IMR-90 (cell line): ENCODE measurements at regions not wholly inside any gene's neighbourhood (a gene's known extent, or its start where the extent isn't known, plus 50 kb on each side); places are given as distances from the start of the nearest gene placed in this dataset.

Source experiments
- ATAC-seq: fragments of 200-7000 bp; cut with Tn5 transposase; 2 replicates; pipeline ENCODE4 v1.9.1; 2020; ENCODE audit warnings: low read depth, mild to moderate bottlenecking, moderate library complexity
- BruUV-seq: library from RNA; stranded (reverse); fragments of 400-500 nt; replicated peaks from 2 replicates; lab custom pipeline; 2021; lab: Mats Ljungman, UMichigan
- CTCF ChIA-PET: fragments of 300-600 bp; formaldehyde crosslinking; extraction: SDS; loops from one replicate; lab custom pipeline; 2021; ENCODE audit warnings: antibody characterized with exemption; lab: Yijun Ruan, JAX
- POLR2A ChIA-PET: fragments of 300-600 bp; sonication (Branson Sonifier 250); formaldehyde crosslinking; loops from one replicate; lab custom pipeline; 2022; ENCODE audit warnings: antibody characterized with exemption; ENCODE audit not compliant: unreplicated experiment; lab: Charles Lee
- DNase-seq: peaks from one replicate; pipeline ENCODE4 v3.0.0; 2013
- H2AFZ ChIP-seq: replicated peaks from 2 replicates; pipeline ENCODE3; 2013; ENCODE audit warnings: low read length, mild to moderate bottlenecking; ENCODE audit not compliant: poor library complexity
- H2AK5ac ChIP-seq: 2 replicates; pipeline ENCODE4 v1.6.1; 2013; ENCODE audit warnings: low read depth, low read length, inconsistent platforms
- H2AK9ac ChIP-seq: replicated peaks from 2 replicates; pipeline ENCODE3; 2013; ENCODE audit warnings: mild to moderate bottlenecking, low read depth, low read length, moderate library complexity; ENCODE audit not compliant: poor library complexity
- H2BK120ac ChIP-seq: 2 replicates; pipeline ENCODE4 v1.6.1; 2013; ENCODE audit warnings: low read depth, low read length, inconsistent platforms
- H2BK15ac ChIP-seq: 3 replicates; pipeline ENCODE4 v1.6.1; 2013; ENCODE audit warnings: low read depth, low read length, inconsistent platforms
- H2BK20ac ChIP-seq: 2 replicates; pipeline ENCODE4 v1.6.1; 2013; ENCODE audit warnings: low read depth, mild to moderate bottlenecking, inconsistent platforms, low read length, moderate library complexity
- H2BK5ac ChIP-seq: 2 replicates; pipeline ENCODE4 v1.6.1; 2013; ENCODE audit warnings: mild to moderate bottlenecking, low read depth, low read length, inconsistent platforms; ENCODE audit not compliant: poor library complexity, severe bottlenecking
- H3K14ac ChIP-seq: replicated peaks from 2 replicates; pipeline ENCODE4 v1.6.1; 2013; ENCODE audit warnings: low read depth, low read length, inconsistent platforms
- H3K18ac ChIP-seq: 2 replicates; pipeline ENCODE4 v1.6.1; 2013; ENCODE audit warnings: low read depth, low read length, control low read depth
- H3K23ac ChIP-seq: 2 replicates; pipeline ENCODE4 v1.6.1; 2013; ENCODE audit warnings: low read depth, low read length, inconsistent platforms
- H3K27ac ChIP-seq: 2 replicates; pipeline ENCODE4 v1.5.1; 2013; ENCODE audit warnings: mild to moderate bottlenecking, control low read depth, low read length; ENCODE audit not compliant: insufficient read depth
- H3K27me3 ChIP-seq: 2 replicates; pipeline ENCODE4 v1.6.1; 2013; ENCODE audit warnings: low read length; ENCODE audit not compliant: control insufficient read depth, insufficient read depth
- H3K36me3 ChIP-seq: 2 replicates; pipeline ENCODE4 v1.6.1; 2013; ENCODE audit warnings: low read length, mixed read lengths; ENCODE audit not compliant: control insufficient read depth, insufficient read depth
- H3K4ac ChIP-seq: 2 replicates; pipeline ENCODE4 v1.6.1; 2013; ENCODE audit warnings: low read depth, low read length, inconsistent platforms
- H3K4me1 ChIP-seq: 2 replicates; pipeline ENCODE4 v1.6.1; 2013; ENCODE audit warnings: low read length, mixed read lengths; ENCODE audit not compliant: control insufficient read depth, insufficient read depth
- H3K4me2 ChIP-seq: 2 replicates; pipeline ENCODE4 v1.6.1; 2013; ENCODE audit warnings: low read depth, mild to moderate bottlenecking, control low read depth, low read length, moderate library complexity
- H3K4me3 ChIP-seq: 2 replicates; pipeline ENCODE4 v1.5.1; 2013; ENCODE audit warnings: low read depth, mild to moderate bottlenecking, control low read depth, low read length, moderate library complexity; ENCODE audit not compliant: insufficient read depth
- H3K56ac ChIP-seq: 2 replicates; pipeline ENCODE4 v1.6.1; 2013; ENCODE audit warnings: low read length, inconsistent platforms; ENCODE audit not compliant: insufficient read depth; ENCODE audit errors: extremely low read depth
- H3K79me1 ChIP-seq, 2 experiments: 2 replicates each; pipeline ENCODE4 v1.6.1; 2013; ENCODE audit warnings: low read length in 2 of 2, inconsistent platforms in 1 of 2, low read depth in 1 of 2
- H3K9ac ChIP-seq: 2 replicates; pipeline ENCODE4 v1.6.1; 2013; ENCODE audit warnings: low read depth, low read length, control low read depth
- H3K9me1 ChIP-seq: 2 replicates; pipeline ENCODE4 v1.6.1; 2013; ENCODE audit warnings: low read length, inconsistent platforms; ENCODE audit not compliant: insufficient read depth
- H3K9me3 ChIP-seq: 2 replicates; pipeline ENCODE4 v1.6.1; 2013; ENCODE audit warnings: low read length; ENCODE audit not compliant: control insufficient read depth, insufficient read depth
- H4K20me1 ChIP-seq: 2 replicates; pipeline ENCODE4 v1.6.1; 2013; ENCODE audit warnings: low read length, inconsistent platforms; ENCODE audit not compliant: insufficient read depth
- H4K5ac ChIP-seq: 2 replicates; pipeline ENCODE4 v1.6.1; 2013; ENCODE audit warnings: mild to moderate bottlenecking, low read depth, low read length, control low read depth
- H4K8ac ChIP-seq, 2 experiments: 2 replicates each; pipeline ENCODE4 v1.6.1; 2013; ENCODE audit warnings: low read depth in 2 of 2, low read length in 2 of 2, control low read depth in 1 of 2, inconsistent platforms in 1 of 2
- H4K91ac ChIP-seq: 2 replicates; pipeline ENCODE4 v1.6.1; 2013; ENCODE audit warnings: low read depth, low read length, inconsistent platforms; ENCODE audit not compliant: insufficient read depth
- FOS ChIP-seq: fragments of 150-350 bp; IDR thresholded peaks from 2 replicates; pipeline ENCODE4 v1.6.1; 2016; ENCODE audit warnings: low read depth, low read length
- WGBS, 2 experiments: methylation state at CpG; one replicate each; pipeline versions ENCODE4 v1.1.5 to v1.1.7; 2013; ENCODE audit warnings: missing lambda C conversion rate in 2 of 2; ENCODE audit not compliant: insufficient read length in 1 of 2; ENCODE audit errors: extremely low coverage in 2 of 2; 5-methylcytosine and 5-hydroxymethylcytosine counted together
- dilution Hi-C: fragments of 300-500 bp; cut with HindIII; formaldehyde crosslinking; loops from one replicate; pipeline ENCODE4 v1.14.3; 2018; ENCODE audit warnings: low sequenced_read_pairs; ENCODE audit not compliant: unreplicated experiment
- in situ Hi-C: fragments of 300-500 bp; cut with MboI; formaldehyde crosslinking; loops from 3 replicates; pipeline ENCODE4 v1.14.3; 2019; ENCODE audit warnings: low sequenced_read_pairs, inconsistent platforms, mixed read lengths
- intact Hi-C: fragments of 100-400 bp; cut with micrococcal nuclease; formaldehyde crosslinking; loops from 2 replicates; pipeline ENCODE4 v1.10.0; 2022

DNA sequence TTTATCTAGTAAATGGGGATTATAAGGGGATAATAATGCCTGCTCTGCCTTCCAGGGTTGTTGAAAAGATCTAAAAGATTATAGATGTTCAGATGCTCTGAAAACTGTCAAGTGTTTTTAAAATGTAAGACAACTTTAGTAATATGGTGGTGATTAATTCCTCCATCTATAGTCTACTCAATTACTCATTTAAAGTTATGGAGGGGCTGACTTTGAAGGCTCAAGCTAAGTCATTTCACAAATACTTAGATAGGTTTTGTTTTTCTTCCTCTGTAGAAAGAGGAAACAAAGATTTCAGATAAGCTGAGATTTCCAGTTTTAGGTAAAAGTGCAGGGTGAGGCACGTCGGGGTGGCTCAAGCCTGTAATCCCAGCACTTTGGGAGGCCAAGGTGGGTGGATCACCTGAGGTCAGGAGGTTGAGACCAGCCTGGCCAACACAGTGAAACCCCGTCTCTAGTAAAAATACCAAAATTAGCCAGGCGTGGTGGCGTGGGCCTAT lies 50.5 kb upstream of the PIM1 start:
- H4K5ac ChIP-seq: no peak overlapping the region
- no CpG with 5 or more reads among the region's 5 CpGs for WGBS, 2 experiments
- no peaks in the 10 kb centered on the region for H3K9me3 ChIP-seq
- H3K27ac ChIP-seq: no peak overlapping the region
- H3K23ac ChIP-seq: no peak overlapping the region
- H2AK5ac ChIP-seq: no peak overlapping the region
- POLR2A ChIA-PET: no interaction called here
- H3K36me3 ChIP-seq: no peaks in the 10 kb centered on the region
- intact Hi-C loops: no loop called here
- H3K79me1 ChIP-seq: no peaks in the 10 kb centered on the region
- no peaks in the 10 kb centered on the region for H4K20me1 ChIP-seq
- no peak overlapping the region for H3K18ac ChIP-seq
- H3K9ac ChIP-seq: no peak overlapping the region
- no peak for DNase-seq
- no peak for TF ChIP-seq FOS
- no peak overlapping the region for H2AFZ ChIP-seq
- dilution Hi-C loops: no loop called here
- no peak overlapping the region for H3K4ac ChIP-seq
- no peak overlapping the region for H2BK120ac ChIP-seq
- no peak overlapping the region for H3K56ac ChIP-seq
- no peak overlapping the region for H4K8ac ChIP-seq
- no peak for ATAC-seq
- no peak overlapping the region for H4K91ac ChIP-seq
- H2AK9ac ChIP-seq: no peak overlapping the region
- no peak overlapping the region for H2BK15ac ChIP-seq
- H3K4me1 ChIP-seq: no peaks in the 10 kb centered on the region; the same call in 1 of the 2 replicates
- no peaks in the 10 kb centered on the region for H3K9me1 ChIP-seq
- in situ Hi-C loops: no loop called here
- H3K14ac ChIP-seq: no peak overlapping the region
- no TSS peak for BruUV-seq
- no peak overlapping the region for H3K4me2 ChIP-seq
- H3K27me3 ChIP-seq: no peaks in the 10 kb centered on the region
- H3K4me3 ChIP-seq: no peak overlapping the region
- CTCF ChIA-PET: no interaction called here
- H2BK5ac ChIP-seq: no peak overlapping the region
- H2BK20ac ChIP-seq: no peak overlapping the region
